Neural cell (in vitro differentiated cells): ENCODE measurements at regions not wholly inside any gene's neighbourhood (a gene's known extent, or its start where the extent isn't known, plus 50 kb on each side); places are given as distances from the start of the nearest gene placed in this dataset.

ENCODE experiments used
- H2AFZ ChIP-seq: fragments of 200-600, 300-800 bp; sonication (generic), shearing (Covaris generic); 2 replicates; pipeline ENCODE4 v1.6.0; 2014; ENCODE audit warnings: low read depth, mild to moderate bottlenecking, antibody characterized with exemption, low read length, moderate library complexity
- H3F3A ChIP-seq: fragments of 200-600 bp; shearing (Covaris generic); 2 replicates; pipeline ENCODE4 v1.6.1; 2016; ENCODE audit warnings: mild to moderate bottlenecking, moderate library complexity, mixed read lengths, antibody characterized with exemption, low read length; ENCODE audit not compliant: insufficient read depth, poor library complexity, severe bottlenecking
- H3K27ac ChIP-seq: fragments of 200-600, 300-800 bp; sonication (generic), shearing (Covaris generic); 2 replicates; pipeline ENCODE4 v1.5.1; 2014; ENCODE audit warnings: mild to moderate bottlenecking, low read length, moderate library complexity
- H3K27me3 ChIP-seq: fragments of 300-800, 200-600 bp; sonication (generic), shearing (Covaris generic); 2 replicates; pipeline ENCODE4 v1.6.0; 2014; ENCODE audit warnings: mild to moderate bottlenecking, low read depth, low read length, moderate library complexity; ENCODE audit not compliant: insufficient read depth
- H3K36me3 ChIP-seq: fragments of 300-800, 200-600 bp; sonication (generic), shearing (Covaris generic); 2 replicates; pipeline ENCODE4 v1.5.1; 2014; ENCODE audit warnings: mild to moderate bottlenecking, antibody characterized with exemption, low read length, moderate library complexity; ENCODE audit not compliant: insufficient read depth
- H3K4me2 ChIP-seq: fragments of 300-800, 200-600 bp; sonication (generic), shearing (Covaris generic); 2 replicates; pipeline ENCODE4 v1.6.0; 2014; ENCODE audit warnings: mild to moderate bottlenecking, low read length
- H3K4me3 ChIP-seq: fragments of 300-800, 200-600 bp; sonication (generic), shearing (Covaris generic); 2 replicates; pipeline ENCODE4 v1.5.1; 2014; ENCODE audit warnings: mild to moderate bottlenecking, low read length, moderate library complexity
- H3K79me2 ChIP-seq: fragments of 200-600 bp; shearing (Covaris generic); replicated peaks from 2 replicates; pipeline ENCODE4 v1.6.0; 2014; ENCODE audit warnings: mild to moderate bottlenecking, low read length, moderate library complexity; ENCODE audit not compliant: insufficient read depth
- H3K9ac ChIP-seq: fragments of 300-800, 200-600 bp; sonication (generic), shearing (Covaris generic); 2 replicates; pipeline ENCODE4 v1.6.1; 2016; ENCODE audit warnings: mild to moderate bottlenecking, low read length, mixed read lengths
- H3K9me2 ChIP-seq: fragments of 200-600 bp; shearing (Covaris generic); 2 replicates; pipeline ENCODE4 v1.6.1; 2016; ENCODE audit warnings: mild to moderate bottlenecking, low read length, mixed read lengths; ENCODE audit not compliant: insufficient read depth
- H3K9me3 ChIP-seq: fragments of 200-600, 300-800 bp; sonication (generic), shearing (Covaris generic); 2 replicates; pipeline ENCODE4 v1.6.1; 2016; ENCODE audit warnings: mild to moderate bottlenecking, mixed run types, low read length, moderate library complexity, mixed read lengths
- H4K20me1 ChIP-seq: fragments of 200-600 bp; shearing (Covaris generic); 2 replicates; pipeline ENCODE4 v1.6.1; 2016; ENCODE audit warnings: mild to moderate bottlenecking, mixed run types; ENCODE audit not compliant: insufficient read depth
- EZH2 ChIP-seq: fragments of 200-600, 300-800 bp; shearing (Covaris generic), sonication (generic); IDR thresholded peaks from 2 replicates; pipeline ENCODE4 v1.6.1; 2014; ENCODE audit warnings: antibody characterized with exemption, low read length, borderline replicate concordance, mild to moderate bottlenecking; ENCODE audit not compliant: insufficient read depth, poor library complexity, severe bottlenecking
- POLR2AphosphoS5 ChIP-seq: IDR thresholded peaks from 2 replicates; pipeline ENCODE4 v1.6.1; 2012
- RAD21 ChIP-seq: fragments of 450-650 bp; conservative IDR thresholded peaks from 2 replicates; pipeline ENCODE4 v1.6.1; 2014; ENCODE audit warnings: antibody characterized with exemption, mild to moderate bottlenecking, moderate library complexity
- TF ChIP-seq, protein P1 (sequence below): IDR thresholded peaks from 2 replicates; pipeline ENCODE4 v1.6.1; 2012; ENCODE audit warnings: borderline replicate concordance

GRCh38 chr19:41521931-41522555, 53.9 kb upstream of the CEACAM21 start:
- Histone ChIP-seq H3K36me3 (no peaks in the 10 kb centered on the region), H2AFZ (no peak overlapping the region), H3K4me3 (peak overlapping the region; percentile 35), H4K20me1 (no peaks in the 10 kb centered on the region), H3K4me2 (no peak overlapping the region), H3K27ac (no peak overlapping the region), H3K79me2 (no peaks in the 10 kb centered on the region), H3K27me3 (peaks cover 17% of the 10 kb centered on the region), H3F3A (no peaks in the 10 kb centered on the region), H3K9ac (no peak overlapping the region), H3K9me3 (no peaks in the 10 kb centered on the region), H3K9me2 (no peaks in the 10 kb centered on the region)
- TF ChIP-seq RAD21: no peak

GRCh38 chr19:41525989-41526388, 50.0 kb upstream of the CEACAM21 start:
- no peaks in the 10 kb centered on the region for H3K36me3 ChIP-seq
- H2AFZ ChIP-seq: no peak overlapping the region
- H3K4me2 ChIP-seq: no peak overlapping the region
- H3F3A ChIP-seq: no peaks in the 10 kb centered on the region
- H3K9me3 ChIP-seq: no peaks in the 10 kb centered on the region
- no peak overlapping the region for H3K27ac ChIP-seq
- no peak for TF ChIP-seq POLR2AphosphoS5
- no peak for TF ChIP-seq EZH2
- TF ChIP-seq, protein P1, sequence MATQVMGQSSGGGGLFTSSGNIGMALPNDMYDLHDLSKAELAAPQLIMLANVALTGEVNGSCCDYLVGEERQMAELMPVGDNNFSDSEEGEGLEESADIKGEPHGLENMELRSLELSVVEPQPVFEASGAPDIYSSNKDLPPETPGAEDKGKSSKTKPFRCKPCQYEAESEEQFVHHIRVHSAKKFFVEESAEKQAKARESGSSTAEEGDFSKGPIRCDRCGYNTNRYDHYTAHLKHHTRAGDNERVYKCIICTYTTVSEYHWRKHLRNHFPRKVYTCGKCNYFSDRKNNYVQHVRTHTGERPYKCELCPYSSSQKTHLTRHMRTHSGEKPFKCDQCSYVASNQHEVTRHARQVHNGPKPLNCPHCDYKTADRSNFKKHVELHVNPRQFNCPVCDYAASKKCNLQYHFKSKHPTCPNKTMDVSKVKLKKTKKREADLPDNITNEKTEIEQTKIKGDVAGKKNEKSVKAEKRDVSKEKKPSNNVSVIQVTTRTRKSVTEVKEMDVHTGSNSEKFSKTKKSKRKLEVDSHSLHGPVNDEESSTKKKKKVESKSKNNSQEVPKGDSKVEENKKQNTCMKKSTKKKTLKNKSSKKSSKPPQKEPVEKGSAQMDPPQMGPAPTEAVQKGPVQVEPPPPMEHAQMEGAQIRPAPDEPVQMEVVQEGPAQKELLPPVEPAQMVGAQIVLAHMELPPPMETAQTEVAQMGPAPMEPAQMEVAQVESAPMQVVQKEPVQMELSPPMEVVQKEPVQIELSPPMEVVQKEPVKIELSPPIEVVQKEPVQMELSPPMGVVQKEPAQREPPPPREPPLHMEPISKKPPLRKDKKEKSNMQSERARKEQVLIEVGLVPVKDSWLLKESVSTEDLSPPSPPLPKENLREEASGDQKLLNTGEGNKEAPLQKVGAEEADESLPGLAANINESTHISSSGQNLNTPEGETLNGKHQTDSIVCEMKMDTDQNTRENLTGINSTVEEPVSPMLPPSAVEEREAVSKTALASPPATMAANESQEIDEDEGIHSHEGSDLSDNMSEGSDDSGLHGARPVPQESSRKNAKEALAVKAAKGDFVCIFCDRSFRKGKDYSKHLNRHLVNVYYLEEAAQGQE: no peak
- no peaks in the 10 kb centered on the region for H3K9me2 ChIP-seq
- H3K4me3 ChIP-seq: no peak overlapping the region
- H4K20me1 ChIP-seq: no peaks in the 10 kb centered on the region
- H3K79me2 ChIP-seq: no peaks in the 10 kb centered on the region
- H3K9ac ChIP-seq: no peak overlapping the region
- peaks cover 10% of the 10 kb centered on the region for H3K27me3 ChIP-seq
